ENCODE measurements at regions not wholly inside any gene's neighbourhood (a gene's known extent, or its start where the extent isn't known, plus 50 kb on each side); places are given as distances from the start of the nearest gene placed in this dataset.
A peak's percentile ranks its signal among the peaks of the same experiment; 100 is the strongest.

- Mint-ChIP-seq H3K4me1 (ENCODE audit: low read depth) (peaks cover 19% of the 10 kb centered on the region), H3K27me3 (ENCODE audit: low read depth) (no peaks in the 10 kb centered on the region), H3K36me3 (ENCODE audit: insufficient read depth) (no peaks in the 10 kb centered on the region), H3K9me3 (no peaks in the 10 kb centered on the region), H3K4me3 (no peak overlapping the region)
- no peak for ATAC-seq
- no peak for DNase-seq
Measured at GRCh38 chr14:97624985-97625384, 827.8 kb downstream of the VRK1 start.

DNA sequence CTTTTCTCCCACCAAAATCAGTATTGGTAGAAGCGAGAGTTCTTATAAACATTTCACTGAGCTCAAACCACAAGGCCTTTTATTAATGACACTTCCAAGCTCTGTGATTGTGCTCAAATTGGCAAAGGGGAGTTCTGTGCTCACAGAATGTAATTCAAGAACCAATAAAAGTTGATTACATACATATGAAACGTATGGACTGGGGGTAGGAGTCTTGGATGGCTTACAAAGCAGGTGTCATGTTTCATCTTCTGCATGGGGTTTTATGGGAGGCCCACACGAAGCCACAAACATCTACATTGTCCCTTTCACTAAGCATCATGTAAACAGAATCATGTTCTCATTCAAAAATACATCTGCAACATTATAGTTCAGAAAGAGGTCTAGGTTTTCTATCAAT lies 828.3 kb downstream of the VRK1 start:
- peaks cover 14% of the 10 kb centered on the region for H3K4me1 Mint-ChIP-seq (ENCODE audit: low read depth)
- no peak for ATAC-seq
- DNase-seq, result no peak
- no peaks in the 10 kb centered on the region for H3K27me3 Mint-ChIP-seq (ENCODE audit: low read depth)
- no peak overlapping the region for H3K4me3 Mint-ChIP-seq
- no peaks in the 10 kb centered on the region for H3K36me3 Mint-ChIP-seq (ENCODE audit: insufficient read depth)
- H3K9me3 Mint-ChIP-seq, result no peaks in the 10 kb centered on the region

- no peak overlapping the region for H3K4me3 Mint-ChIP-seq
- peaks cover 8% of the 10 kb centered on the region for H3K4me1 Mint-ChIP-seq (ENCODE audit: low read depth)
- no peaks in the 10 kb centered on the region for H3K27me3 Mint-ChIP-seq (ENCODE audit: low read depth)
- no peak for ATAC-seq
- no peak for DNase-seq
- H3K9me3 Mint-ChIP-seq, result no peaks in the 10 kb centered on the region
- H3K36me3 Mint-ChIP-seq (ENCODE audit: insufficient read depth), result no peaks in the 10 kb centered on the region
Measured at GRCh38 chr14:97626088-97626487, 828.9 kb downstream of the VRK1 start.

GRCh38 chr14:97630249-97630648 lies 833.1 kb downstream of the VRK1 start:
- peaks cover 2% of the 10 kb centered on the region for H3K36me3 Mint-ChIP-seq (ENCODE audit: insufficient read depth)

DNA sequence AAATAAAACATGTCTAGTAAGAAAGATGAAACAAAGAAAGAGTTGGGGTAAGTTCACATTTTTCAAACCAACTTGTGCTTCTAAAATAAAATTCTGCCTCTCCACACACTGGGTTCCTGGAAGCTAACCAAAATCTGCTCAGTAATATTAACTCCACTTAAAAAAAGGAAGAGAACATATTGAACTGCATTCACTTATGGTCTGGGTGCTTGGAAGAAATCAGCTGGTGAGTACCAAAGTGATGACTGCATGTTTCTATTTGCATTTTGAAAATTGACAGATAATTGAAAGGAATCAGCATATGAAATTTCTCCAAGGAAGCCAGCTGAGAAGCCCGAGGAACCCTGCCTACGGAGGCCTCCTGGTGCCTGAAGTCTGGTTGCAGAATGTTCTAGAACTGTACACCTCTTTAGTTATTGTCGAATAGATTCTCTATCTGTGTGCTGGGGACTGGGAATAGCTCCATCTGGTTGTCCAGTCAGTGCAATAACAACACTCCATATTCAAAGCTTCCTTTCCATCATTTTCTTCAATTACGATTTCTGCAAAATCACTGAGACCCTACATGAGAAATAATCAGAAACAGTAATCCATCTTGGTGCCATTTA lies 836.1 kb downstream of the VRK1 start:
- DNase-seq (no peak), ATAC-seq (no peak)
- no peaks in the 10 kb centered on the region for H3K27me3 Mint-ChIP-seq (ENCODE audit: low read depth)
- peaks cover 2% of the 10 kb centered on the region for H3K36me3 Mint-ChIP-seq (ENCODE audit: insufficient read depth)
- H3K4me3 Mint-ChIP-seq, result no peak overlapping the region
- peaks cover 33% of the 10 kb centered on the region for H3K4me1 Mint-ChIP-seq (ENCODE audit: low read depth)
- H3K9me3 Mint-ChIP-seq, result no peaks in the 10 kb centered on the region

More at GRCh38 chr14:97630249-97630648, 833.1 kb downstream of the VRK1 start:
- no peaks in the 10 kb centered on the region for H3K9me3 Mint-ChIP-seq
- ATAC-seq (no peak), DNase-seq (no peak)
- peaks cover 13% of the 10 kb centered on the region for H3K4me1 Mint-ChIP-seq (ENCODE audit: low read depth)
- no peaks in the 10 kb centered on the region for H3K27me3 Mint-ChIP-seq (ENCODE audit: low read depth)
- no peak overlapping the region for H3K4me3 Mint-ChIP-seq

DNA sequence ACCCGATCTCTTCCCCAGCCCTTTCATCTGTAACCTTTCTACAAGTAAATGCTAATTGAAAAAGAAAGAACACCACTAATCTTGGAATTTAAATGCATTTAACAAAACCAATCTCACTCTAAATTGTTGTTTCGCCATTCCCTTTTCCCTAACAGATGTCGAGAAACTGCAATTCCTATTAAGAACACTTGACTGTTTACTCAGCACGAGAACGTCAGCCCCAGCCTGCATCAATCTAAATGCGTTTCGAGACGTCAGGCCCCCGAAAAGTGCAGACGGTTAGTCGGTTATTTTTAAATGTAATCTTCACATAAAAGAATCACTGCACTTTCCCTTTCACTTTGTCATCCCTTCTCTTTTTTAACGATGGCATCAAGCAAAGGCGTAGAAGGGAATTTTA lies 837.6 kb downstream of the VRK1 start:
- Mint-ChIP-seq H3K4me1 (ENCODE audit: low read depth) (peaks cover 45% of the 10 kb centered on the region), H3K4me3 (peak overlapping the region; percentile 83), H3K27me3 (ENCODE audit: low read depth) (no peaks in the 10 kb centered on the region), H3K9me3 (no peaks in the 10 kb centered on the region), H3K36me3 (ENCODE audit: insufficient read depth) (peaks cover 2% of the 10 kb centered on the region)
- DNase-seq, result peak; percentile 31
- ATAC-seq, result peak; percentile 58 to 65

DNA sequence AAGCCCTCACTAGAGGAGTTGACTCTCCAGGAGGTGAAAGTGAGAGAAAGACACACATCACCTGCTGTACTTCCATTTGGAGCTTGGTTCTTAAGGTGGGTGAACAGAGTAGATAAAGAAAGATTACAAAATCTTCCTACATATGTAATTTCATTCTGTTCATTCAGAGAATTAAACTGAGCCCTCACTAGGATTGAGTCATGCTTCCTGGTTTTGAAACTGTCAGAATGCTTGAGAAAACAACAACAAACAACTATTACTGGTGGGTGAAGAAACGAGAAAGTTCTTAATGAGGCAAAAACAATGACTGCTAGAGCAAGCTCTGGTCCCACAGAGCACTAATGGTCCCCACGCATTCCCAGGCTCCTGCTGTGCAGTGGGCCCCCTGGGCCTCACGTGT lies 841.7 kb downstream of the VRK1 start:
- H3K27me3 Mint-ChIP-seq (ENCODE audit: low read depth), result no peaks in the 10 kb centered on the region
- no peak overlapping the region for H3K4me3 Mint-ChIP-seq
- H3K36me3 Mint-ChIP-seq (ENCODE audit: insufficient read depth), result peaks cover 2% of the 10 kb centered on the region
- no peaks in the 10 kb centered on the region for H3K9me3 Mint-ChIP-seq
- peaks cover 58% of the 10 kb centered on the region for H3K4me1 Mint-ChIP-seq (ENCODE audit: low read depth)
- peak; percentile 46 to 60 for ATAC-seq
- no peak for DNase-seq

GRCh38 chr14:97640031-97640430 lies 842.8 kb downstream of the VRK1 start:
- ATAC-seq, result no peak
- H3K36me3 Mint-ChIP-seq (ENCODE audit: insufficient read depth), result no peaks in the 10 kb centered on the region
- no peaks in the 10 kb centered on the region for H3K9me3 Mint-ChIP-seq
- no peak for DNase-seq
- H3K4me1 Mint-ChIP-seq (ENCODE audit: low read depth), result peaks cover 49% of the 10 kb centered on the region
- H3K4me3 Mint-ChIP-seq, result no peak overlapping the region
- H3K27me3 Mint-ChIP-seq (ENCODE audit: low read depth), result no peaks in the 10 kb centered on the region

GRCh38 chr14:97641827-97642226 lies 844.6 kb downstream of the VRK1 start:
- no peak for ATAC-seq
- Mint-ChIP-seq H3K27me3 (ENCODE audit: low read depth) (no peaks in the 10 kb centered on the region), H3K36me3 (ENCODE audit: insufficient read depth) (no peaks in the 10 kb centered on the region), H3K4me1 (ENCODE audit: low read depth) (peaks cover 40% of the 10 kb centered on the region), H3K4me3 (no peak overlapping the region), H3K9me3 (no peaks in the 10 kb centered on the region)
- no peak for DNase-seq

DNA sequence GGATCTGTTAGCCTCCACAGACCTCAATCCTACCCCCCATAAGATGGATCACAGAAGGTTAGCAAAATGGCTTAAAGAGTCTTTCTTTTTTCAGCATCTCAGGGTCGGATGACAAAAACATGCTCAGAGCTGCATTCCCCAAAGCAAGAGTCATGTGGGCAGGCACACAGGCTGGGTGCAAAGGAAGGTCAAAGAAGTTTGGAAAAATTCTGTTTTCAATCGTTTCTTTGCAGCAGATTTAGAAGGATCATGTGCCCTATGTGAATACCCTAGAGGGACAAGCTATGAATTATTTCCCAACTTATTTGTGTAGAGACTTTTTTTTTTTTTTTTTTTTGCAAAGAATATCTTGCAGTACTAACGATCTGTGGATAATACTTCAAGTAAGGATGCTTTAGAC lies 845.4 kb downstream of the VRK1 start:
- DNase-seq (no peak), ATAC-seq (no peak)
- H3K4me1 Mint-ChIP-seq (ENCODE audit: low read depth), result peaks cover 33% of the 10 kb centered on the region
- H3K27me3 Mint-ChIP-seq (ENCODE audit: low read depth), result no peaks in the 10 kb centered on the region
- H3K36me3 Mint-ChIP-seq (ENCODE audit: insufficient read depth), result no peaks in the 10 kb centered on the region
- no peak overlapping the region for H3K4me3 Mint-ChIP-seq
- H3K9me3 Mint-ChIP-seq, result no peaks in the 10 kb centered on the region

GRCh38 chr14:97644365-97644764 lies 847.2 kb downstream of the VRK1 start:
- Mint-ChIP-seq H3K4me1 (ENCODE audit: low read depth) (peaks cover 17% of the 10 kb centered on the region), H3K36me3 (ENCODE audit: insufficient read depth) (no peaks in the 10 kb centered on the region), H3K27me3 (ENCODE audit: low read depth) (no peaks in the 10 kb centered on the region), H3K9me3 (no peaks in the 10 kb centered on the region), H3K4me3 (no peak overlapping the region)
- DNase-seq (no peak), ATAC-seq (no peak)

- Mint-ChIP-seq H3K27me3 (ENCODE audit: low read depth) (no peaks in the 10 kb centered on the region), H3K4me3 (no peak overlapping the region), H3K36me3 (ENCODE audit: insufficient read depth) (no peaks in the 10 kb centered on the region), H3K4me1 (ENCODE audit: low read depth) (no peaks in the 10 kb centered on the region), H3K9me3 (no peaks in the 10 kb centered on the region)
- DNase-seq, result no peak
- ATAC-seq, result no peak
Measured at GRCh38 chr14:97649752-97650151, 852.6 kb downstream of the VRK1 start.

GRCh38 chr14:97655169-97655948 lies 858.2 kb downstream of the VRK1 start:
- Mint-ChIP-seq H3K27me3 (ENCODE audit: low read depth) (no peaks in the 10 kb centered on the region), H3K4me3 (no peak overlapping the region), H3K9me3 (no peaks in the 10 kb centered on the region), H3K36me3 (ENCODE audit: insufficient read depth) (no peaks in the 10 kb centered on the region), H3K4me1 (ENCODE audit: low read depth) (peaks cover 7% of the 10 kb centered on the region)
- DNase-seq (no peak), ATAC-seq (no peak)

DNA sequence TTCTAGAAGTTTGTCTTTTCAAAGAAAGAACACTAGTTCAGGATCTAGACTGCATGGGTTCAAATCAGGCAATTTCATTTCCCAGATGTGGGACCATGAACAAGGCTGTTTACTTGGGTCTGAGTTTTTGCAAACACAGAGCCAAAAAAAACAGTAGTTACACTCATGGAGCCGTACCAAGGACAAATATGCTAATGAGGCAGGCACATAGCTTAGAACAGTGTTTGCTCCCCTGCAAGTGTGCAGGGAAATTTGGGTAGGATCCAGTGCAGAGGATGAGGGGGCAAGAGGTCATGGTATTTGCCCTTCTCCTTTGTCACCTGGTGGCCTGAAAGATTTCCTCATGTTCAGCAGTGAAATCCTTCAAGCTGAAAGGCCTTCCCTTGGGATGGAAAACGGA lies 860.4 kb downstream of the VRK1 start:
- no peak for DNase-seq
- no peak for ATAC-seq
- no peak overlapping the region for H3K4me3 Mint-ChIP-seq
- H3K27me3 Mint-ChIP-seq (ENCODE audit: low read depth), result no peaks in the 10 kb centered on the region
- H3K9me3 Mint-ChIP-seq, result no peaks in the 10 kb centered on the region
- H3K36me3 Mint-ChIP-seq (ENCODE audit: insufficient read depth), result no peaks in the 10 kb centered on the region
- peaks cover 7% of the 10 kb centered on the region for H3K4me1 Mint-ChIP-seq (ENCODE audit: low read depth)

DNA sequence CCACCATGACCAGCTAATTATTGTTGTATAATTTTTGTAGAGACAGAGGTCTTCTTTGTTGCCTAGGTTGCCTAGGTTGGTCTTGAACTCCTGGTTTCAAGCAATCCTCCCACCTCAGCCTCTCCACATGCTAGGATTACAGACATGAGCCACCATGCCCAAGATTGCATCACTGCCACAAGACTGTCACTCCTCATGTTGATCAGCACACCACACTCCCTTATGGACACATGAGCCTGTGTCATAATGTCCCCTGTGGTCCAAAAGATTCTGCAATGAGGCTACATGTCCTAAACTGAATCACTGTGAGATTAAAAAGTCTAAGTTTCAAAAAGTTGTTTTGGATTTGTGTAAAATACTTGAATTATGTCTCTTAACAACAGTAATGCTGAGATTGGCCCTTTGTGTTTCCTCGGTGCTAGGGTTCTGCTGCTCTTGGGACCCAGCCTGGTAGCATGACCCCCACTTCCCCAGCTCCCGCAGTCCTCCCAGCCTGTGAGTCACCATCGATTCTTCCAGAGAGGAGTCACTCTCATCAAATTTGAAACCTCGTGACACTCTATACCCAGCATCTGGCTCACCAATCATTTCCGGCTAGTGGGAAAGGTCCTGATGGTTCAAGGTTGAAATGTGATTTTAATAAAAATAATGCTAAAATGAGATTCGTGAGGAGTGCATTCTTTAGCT lies 890.9 kb downstream of the VRK1 start:
- Mint-ChIP-seq H3K27me3 (ENCODE audit: low read depth) (no peaks in the 10 kb centered on the region), H3K4me1 (ENCODE audit: low read depth) (peaks cover 15% of the 10 kb centered on the region), H3K36me3 (ENCODE audit: insufficient read depth) (no peaks in the 10 kb centered on the region), H3K9me3 (peaks cover 3% of the 10 kb centered on the region), H3K4me3 (no peak overlapping the region)
- DNase-seq, result no peak
- no peak for ATAC-seq
